T follicular helper cell (primary cell): ENCODE measurements at regions not wholly inside any gene's neighbourhood (a gene's known extent, or its start where the extent isn't known, plus 50 kb on each side); places are given as distances from the start of the nearest gene placed in this dataset.

ENCODE experiments used
- DNase-seq: peaks from one replicate; pipeline ENCODE4 v3.0.0-alpha.2; 2020; ENCODE audit warnings: low read depth

GRCh38 chr17:79174905-79175856, 100.6 kb downstream of the ENGASE start:
- no peak for DNase-seq

- no peak for DNase-seq
Measured at GRCh38 chr17:79174193-79174765, 99.7 kb downstream of the ENGASE start.

- DNase-seq = no peak
Measured at GRCh38 chr17:79171188-79171587, 96.6 kb downstream of the ENGASE start.

- no peak for DNase-seq
Measured at GRCh38 chr17:79169861-79170260, 95.2 kb downstream of the ENGASE start.

GRCh38 chr17:79169366-79169765, 94.7 kb downstream of the ENGASE start:
- DNase-seq = no peak

GRCh38 chr17:79168486-79169055, 93.9 kb downstream of the ENGASE start:
- no peak for DNase-seq

GRCh38 chr17:79167486-79167885, 92.9 kb downstream of the ENGASE start:
- DNase-seq = no peak

GRCh38 chr17:79165756-79166473, 91.3 kb downstream of the ENGASE start:
- no peak for DNase-seq

- DNase-seq = no peak
Measured at GRCh38 chr17:79164913-79165695, 90.5 kb downstream of the ENGASE start.

- no peak for DNase-seq
Measured at GRCh38 chr17:79164408-79164807, 89.8 kb downstream of the ENGASE start.

GRCh38 chr17:79163071-79163470, 88.4 kb downstream of the ENGASE start:
- DNase-seq = no peak

- no peak for DNase-seq
Measured at GRCh38 chr17:79162012-79162963, 87.7 kb downstream of the ENGASE start.

- no peak for DNase-seq
Measured at GRCh38 chr17:79160980-79161636, 86.5 kb downstream of the ENGASE start.

- no peak for DNase-seq
Measured at GRCh38 chr17:79159926-79160325, 85.3 kb downstream of the ENGASE start.

GRCh38 chr17:79159471-79159870, 84.8 kb downstream of the ENGASE start:
- no peak for DNase-seq

- no peak for DNase-seq
Measured at GRCh38 chr17:79156463-79157095, 82.0 kb downstream of the ENGASE start.

GRCh38 chr17:79155701-79156100, 81.1 kb downstream of the ENGASE start:
- DNase-seq = no peak

- no peak for DNase-seq
Measured at GRCh38 chr17:79154951-79155585, 80.4 kb downstream of the ENGASE start.

- no peak for DNase-seq
Measured at GRCh38 chr17:79154446-79154845, 79.8 kb downstream of the ENGASE start.
